Cardiac fibroblast (primary cell): ENCODE measurements at regions not wholly inside any gene's neighbourhood (a gene's known extent, or its start where the extent isn't known, plus 50 kb on each side); places are given as distances from the start of the nearest gene placed in this dataset.
A peak's percentile ranks its signal among the peaks of the same experiment; 100 is the strongest.

Source experiments
- DNase-seq, 2 donors: peaks; one replicate each; pipeline versions ENCODE4 v3.0.0 to v3.0.0-alpha.2; 2010; ENCODE audit warnings: low read depth in 2 of 2
- H3K4me3 ChIP-seq, 2 donors: replicated peaks in 1 of 2; 1 replicate in 1 of 2; 2 replicates in 1 of 2; pipeline ENCODE4 v1.5.1; 2011; ENCODE audit warnings: low read depth in 2 of 2, low read length in 2 of 2, mild to moderate bottlenecking in 2 of 2, moderate library complexity in 1 of 2
- TF ChIP-seq, protein P1 (sequence below): IDR thresholded peaks from one replicate; pipeline ENCODE4 v1.5.1; 2011; ENCODE audit warnings: low read depth, mild to moderate bottlenecking, low read length, inconsistent platforms

- TF ChIP-seq, protein P1, sequence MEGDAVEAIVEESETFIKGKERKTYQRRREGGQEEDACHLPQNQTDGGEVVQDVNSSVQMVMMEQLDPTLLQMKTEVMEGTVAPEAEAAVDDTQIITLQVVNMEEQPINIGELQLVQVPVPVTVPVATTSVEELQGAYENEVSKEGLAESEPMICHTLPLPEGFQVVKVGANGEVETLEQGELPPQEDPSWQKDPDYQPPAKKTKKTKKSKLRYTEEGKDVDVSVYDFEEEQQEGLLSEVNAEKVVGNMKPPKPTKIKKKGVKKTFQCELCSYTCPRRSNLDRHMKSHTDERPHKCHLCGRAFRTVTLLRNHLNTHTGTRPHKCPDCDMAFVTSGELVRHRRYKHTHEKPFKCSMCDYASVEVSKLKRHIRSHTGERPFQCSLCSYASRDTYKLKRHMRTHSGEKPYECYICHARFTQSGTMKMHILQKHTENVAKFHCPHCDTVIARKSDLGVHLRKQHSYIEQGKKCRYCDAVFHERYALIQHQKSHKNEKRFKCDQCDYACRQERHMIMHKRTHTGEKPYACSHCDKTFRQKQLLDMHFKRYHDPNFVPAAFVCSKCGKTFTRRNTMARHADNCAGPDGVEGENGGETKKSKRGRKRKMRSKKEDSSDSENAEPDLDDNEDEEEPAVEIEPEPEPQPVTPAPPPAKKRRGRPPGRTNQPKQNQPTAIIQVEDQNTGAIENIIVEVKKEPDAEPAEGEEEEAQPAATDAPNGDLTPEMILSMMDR, result no peak
- no peak overlapping the region for H3K4me3 ChIP-seq
Observed at GRCh38 chr14:30803185-30803584, 71.2 kb upstream of the COCH start.

DNA sequence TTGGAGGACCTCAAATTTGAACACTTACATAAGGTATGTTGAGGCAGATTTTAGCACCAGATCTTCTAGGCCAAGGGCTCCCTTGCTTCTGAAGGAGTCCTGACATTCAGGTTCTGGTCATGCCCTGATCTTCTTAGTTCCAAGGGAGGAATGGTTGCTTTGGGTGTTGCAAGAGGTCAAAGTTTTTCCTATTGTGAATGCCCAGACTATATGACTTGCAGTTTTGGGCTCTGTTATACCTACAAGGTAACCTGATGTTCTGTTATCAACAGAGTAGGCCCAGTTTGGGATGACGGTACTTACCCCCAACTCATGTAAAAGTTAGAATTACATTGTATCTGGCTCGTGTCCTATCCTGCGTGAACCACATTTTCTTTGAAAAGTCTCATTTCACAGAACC is 69.1 kb upstream of the COCH start:
- H3K4me3 ChIP-seq, result no peak overlapping the region
- DNase-seq, result no peak
- TF ChIP-seq, protein P1, result no peak

More at GRCh38 chr14:30803185-30803584, 71.2 kb upstream of the COCH start:
- DNase-seq, result peak in 1 of 2 donors; percentile 7

GRCh38 chr14:30808576-30808975 is 65.8 kb upstream of the COCH start:
- DNase-seq, result peak in 1 of 2 donors; percentile 8
- TF ChIP-seq, protein P1, result no peak
- no peak overlapping the region for H3K4me3 ChIP-seq

- no peak overlapping the region for H3K4me3 ChIP-seq
- no peak for DNase-seq
- TF ChIP-seq, protein P1, result no peak
Observed at GRCh38 chr14:30813216-30813615, 61.1 kb upstream of the COCH start.

GRCh38 chr14:30820674-30821073 is 53.7 kb upstream of the COCH start:
- TF ChIP-seq, protein P1, result no peak
- no peak for DNase-seq
- no peak overlapping the region for H3K4me3 ChIP-seq

- DNase-seq, result no peak
- TF ChIP-seq, protein P1, result no peak
- no peak overlapping the region for H3K4me3 ChIP-seq
Observed at GRCh38 chr14:30822080-30822571, 52.2 kb upstream of the COCH start.
